ENCODE measurements at regions not wholly inside any gene's neighbourhood (a gene's known extent, or its start where the extent isn't known, plus 50 kb on each side); places are given as distances from the start of the nearest gene placed in this dataset.

GRCh38 chr4:79082997-79083396, 143.8 kb upstream of the PAQR3 start:
- TF ChIP-seq EZH2 (IDR thresholded peaks at IDR 0.05), result no peak
- TF ChIP-seq, protein P1, sequence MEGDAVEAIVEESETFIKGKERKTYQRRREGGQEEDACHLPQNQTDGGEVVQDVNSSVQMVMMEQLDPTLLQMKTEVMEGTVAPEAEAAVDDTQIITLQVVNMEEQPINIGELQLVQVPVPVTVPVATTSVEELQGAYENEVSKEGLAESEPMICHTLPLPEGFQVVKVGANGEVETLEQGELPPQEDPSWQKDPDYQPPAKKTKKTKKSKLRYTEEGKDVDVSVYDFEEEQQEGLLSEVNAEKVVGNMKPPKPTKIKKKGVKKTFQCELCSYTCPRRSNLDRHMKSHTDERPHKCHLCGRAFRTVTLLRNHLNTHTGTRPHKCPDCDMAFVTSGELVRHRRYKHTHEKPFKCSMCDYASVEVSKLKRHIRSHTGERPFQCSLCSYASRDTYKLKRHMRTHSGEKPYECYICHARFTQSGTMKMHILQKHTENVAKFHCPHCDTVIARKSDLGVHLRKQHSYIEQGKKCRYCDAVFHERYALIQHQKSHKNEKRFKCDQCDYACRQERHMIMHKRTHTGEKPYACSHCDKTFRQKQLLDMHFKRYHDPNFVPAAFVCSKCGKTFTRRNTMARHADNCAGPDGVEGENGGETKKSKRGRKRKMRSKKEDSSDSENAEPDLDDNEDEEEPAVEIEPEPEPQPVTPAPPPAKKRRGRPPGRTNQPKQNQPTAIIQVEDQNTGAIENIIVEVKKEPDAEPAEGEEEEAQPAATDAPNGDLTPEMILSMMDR (IDR thresholded peaks at IDR 0.05), result no peak
- TF ChIP-seq EZH2phosphoT487 (IDR thresholded peaks at IDR 0.05), result no peak

Measured in neural progenitor cell (in vitro differentiated cells).